ENCODE measurements at regions not wholly inside any gene's neighbourhood (a gene's known extent, or its start where the extent isn't known, plus 50 kb on each side); places are given as distances from the start of the nearest gene placed in this dataset.
"Not testable (repeated sequence)": the region's sequence is repeated elsewhere in the genome, so short reads cannot be mapped to it uniquely, and the experiment has no call there.

GRCh38 chr1:104630567-104631149, 881.0 kb downstream of the AMY1C start:
- no peak for DNase-seq (ENCODE audit: low read depth)
- H3K4me3 ChIP-seq (ENCODE audit: low read depth, low read length) = no peak overlapping the region
- TF ChIP-seq CTCF (IDR thresholded peaks at IDR 0.05; ENCODE audit: low read depth, low read length) = no peak

GRCh38 chr1:104636581-104636980, 886.9 kb downstream of the AMY1C start:
- DNase-seq (ENCODE audit: low read depth) = peak; percentile 7

GRCh38 chr1:104646233-104646632, 896.5 kb downstream of the AMY1C start:
- no peak overlapping the region for H3K4me3 ChIP-seq (ENCODE audit: low read depth, low read length)
- TF ChIP-seq CTCF (IDR thresholded peaks at IDR 0.05; ENCODE audit: low read depth, low read length) (no peak), MAX (IDR thresholded peaks at IDR 0.05; ENCODE audit: low read depth, low read length) (no peak), POLR2A (IDR thresholded peaks at IDR 0.05; ENCODE audit: extremely low read depth, insufficient read length) (no peak), MYC (IDR thresholded peaks at IDR 0.05; ENCODE audit: low read depth, low read length) (no peak)
- DNase-seq (ENCODE audit: low read depth) = no peak

More at GRCh38 chr1:104636581-104636980, 886.9 kb downstream of the AMY1C start:
- H3K4me3 ChIP-seq (ENCODE audit: low read depth, low read length) = no peak overlapping the region
- TF ChIP-seq MYC (IDR thresholded peaks at IDR 0.05; ENCODE audit: low read depth, low read length) (no peak), MAX (IDR thresholded peaks at IDR 0.05; ENCODE audit: low read depth, low read length) (no peak), CTCF (IDR thresholded peaks at IDR 0.05; ENCODE audit: low read depth, low read length) (no peak), POLR2A (IDR thresholded peaks at IDR 0.05; ENCODE audit: extremely low read depth, insufficient read length) (no peak)

- peak; percentile 44 for DNase-seq (ENCODE audit: low read depth)
- no peak for TF ChIP-seq MYC (IDR thresholded peaks at IDR 0.05; ENCODE audit: low read depth, low read length)
- peak; percentile 26 for TF ChIP-seq CTCF (IDR thresholded peaks at IDR 0.05; ENCODE audit: low read depth, low read length)
- TF ChIP-seq POLR2A (IDR thresholded peaks at IDR 0.05; ENCODE audit: extremely low read depth, insufficient read length) = no peak
- H3K4me3 ChIP-seq (ENCODE audit: low read depth, low read length) = no peak overlapping the region
Observed at GRCh38 chr1:104648269-104648691, 898.6 kb downstream of the AMY1C start.

GRCh38 chr1:104664374-104664773, 914.7 kb downstream of the AMY1C start:
- not testable (repeated sequence) for H3K4me3 ChIP-seq (ENCODE audit: low read depth, low read length); DNase-seq (ENCODE audit: low read depth)

GRCh38 chr1:104665300-104665699, 915.6 kb downstream of the AMY1C start:
- TF ChIP-seq POLR2A (IDR thresholded peaks at IDR 0.05; ENCODE audit: extremely low read depth, insufficient read length) = no peak
- no peak for TF ChIP-seq MYC (IDR thresholded peaks at IDR 0.05; ENCODE audit: low read depth, low read length)
- no peak for TF ChIP-seq CTCF (IDR thresholded peaks at IDR 0.05; ENCODE audit: low read depth, low read length)
- TF ChIP-seq MAX (IDR thresholded peaks at IDR 0.05; ENCODE audit: low read depth, low read length) = no peak
- DNase-seq (ENCODE audit: low read depth) = no peak
- H3K4me3 ChIP-seq (ENCODE audit: low read depth, low read length) = no peak overlapping the region
